OCI-LY7 (cell line): ENCODE measurements at regions not wholly inside any gene's neighbourhood (a gene's known extent, or its start where the extent isn't known, plus 50 kb on each side); places are given as distances from the start of the nearest gene placed in this dataset.

ENCODE experiments used
- EZH2phosphoT487 ChIP-seq: fragments of 200-600 bp; sonication (generic); IDR thresholded peaks from 2 replicates; pipeline ENCODE4 v1.6.1; 2018; ENCODE audit warnings: low read depth, borderline replicate concordance, mild to moderate bottlenecking, mixed run types, antibody characterized with exemption, low read length, moderate library complexity, mixed read lengths
- TF ChIP-seq, protein P1 (sequence below): fragments of 200-600 bp; sonication (generic); conservative IDR thresholded peaks from 2 replicates; pipeline ENCODE4 v1.5.1; 2014; ENCODE audit warnings: mild to moderate bottlenecking, antibody characterized with exemption, low read length, moderate library complexity, mixed read lengths

DNA sequence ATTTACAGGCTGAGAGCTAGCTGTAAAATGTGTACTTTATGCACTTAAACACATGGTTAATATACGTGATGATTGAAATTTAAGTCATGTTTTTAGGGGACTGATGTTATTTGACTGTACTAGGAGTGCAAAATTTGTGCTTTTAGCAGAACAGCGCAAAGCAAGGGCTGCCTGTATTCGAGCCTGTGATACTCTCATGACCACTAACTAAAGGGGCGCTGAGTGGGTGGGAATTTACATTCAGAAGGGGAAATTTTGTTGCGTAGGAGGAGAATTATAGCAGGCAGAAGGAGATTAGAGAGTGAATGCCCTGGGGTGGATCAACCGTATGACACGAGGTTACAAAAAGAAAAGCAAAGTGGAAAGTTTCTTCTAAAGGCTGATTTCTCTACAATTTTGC, 271.8 kb upstream of the HTR2A start:
- TF ChIP-seq, protein P1, sequence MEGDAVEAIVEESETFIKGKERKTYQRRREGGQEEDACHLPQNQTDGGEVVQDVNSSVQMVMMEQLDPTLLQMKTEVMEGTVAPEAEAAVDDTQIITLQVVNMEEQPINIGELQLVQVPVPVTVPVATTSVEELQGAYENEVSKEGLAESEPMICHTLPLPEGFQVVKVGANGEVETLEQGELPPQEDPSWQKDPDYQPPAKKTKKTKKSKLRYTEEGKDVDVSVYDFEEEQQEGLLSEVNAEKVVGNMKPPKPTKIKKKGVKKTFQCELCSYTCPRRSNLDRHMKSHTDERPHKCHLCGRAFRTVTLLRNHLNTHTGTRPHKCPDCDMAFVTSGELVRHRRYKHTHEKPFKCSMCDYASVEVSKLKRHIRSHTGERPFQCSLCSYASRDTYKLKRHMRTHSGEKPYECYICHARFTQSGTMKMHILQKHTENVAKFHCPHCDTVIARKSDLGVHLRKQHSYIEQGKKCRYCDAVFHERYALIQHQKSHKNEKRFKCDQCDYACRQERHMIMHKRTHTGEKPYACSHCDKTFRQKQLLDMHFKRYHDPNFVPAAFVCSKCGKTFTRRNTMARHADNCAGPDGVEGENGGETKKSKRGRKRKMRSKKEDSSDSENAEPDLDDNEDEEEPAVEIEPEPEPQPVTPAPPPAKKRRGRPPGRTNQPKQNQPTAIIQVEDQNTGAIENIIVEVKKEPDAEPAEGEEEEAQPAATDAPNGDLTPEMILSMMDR, result no peak
- TF ChIP-seq EZH2phosphoT487, result no peak
